ENCODE measurements at regions not wholly inside any gene's neighbourhood (a gene's known extent, or its start where the extent isn't known, plus 50 kb on each side); places are given as distances from the start of the nearest gene placed in this dataset.

GRCh38 chr2:82674652-82675051 lies 1784.4 kb downstream of the SUCLG1 start:
- no peak for TF ChIP-seq ZNF362 (tag by site-specific recombination; IDR thresholded peaks at IDR 0.05)
- no peak for TF ChIP-seq KLF8 (tag by site-specific recombination; IDR thresholded peaks at IDR 0.05)

Data from HEK293 (cell line).